ENCODE measurements at regions not wholly inside any gene's neighbourhood (a gene's known extent, or its start where the extent isn't known, plus 50 kb on each side); places are given as distances from the start of the nearest gene placed in this dataset.

DNA sequence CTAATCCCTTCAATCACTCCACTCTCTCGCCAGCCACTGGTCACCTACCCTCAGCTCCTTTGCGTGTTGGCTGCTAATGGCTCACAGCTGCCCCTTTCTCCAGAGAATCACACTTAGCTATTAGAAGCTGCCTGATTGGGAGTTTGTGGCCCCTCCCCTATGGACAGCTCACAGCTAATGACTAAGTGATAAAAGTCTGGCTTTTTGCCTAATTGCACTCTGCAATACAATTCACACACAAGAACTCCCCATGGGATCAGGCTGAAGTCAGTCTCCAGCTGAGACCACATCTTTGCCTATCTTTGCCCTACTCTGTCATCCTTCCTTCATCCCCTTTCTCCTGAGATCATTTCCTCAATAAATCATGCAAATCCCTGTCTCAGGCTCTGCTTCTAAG, 701.9 kb upstream of the RAB6C start:
- peak; percentile 7 for DNase-seq (ENCODE audit: low read depth, low spot score)

DNA sequence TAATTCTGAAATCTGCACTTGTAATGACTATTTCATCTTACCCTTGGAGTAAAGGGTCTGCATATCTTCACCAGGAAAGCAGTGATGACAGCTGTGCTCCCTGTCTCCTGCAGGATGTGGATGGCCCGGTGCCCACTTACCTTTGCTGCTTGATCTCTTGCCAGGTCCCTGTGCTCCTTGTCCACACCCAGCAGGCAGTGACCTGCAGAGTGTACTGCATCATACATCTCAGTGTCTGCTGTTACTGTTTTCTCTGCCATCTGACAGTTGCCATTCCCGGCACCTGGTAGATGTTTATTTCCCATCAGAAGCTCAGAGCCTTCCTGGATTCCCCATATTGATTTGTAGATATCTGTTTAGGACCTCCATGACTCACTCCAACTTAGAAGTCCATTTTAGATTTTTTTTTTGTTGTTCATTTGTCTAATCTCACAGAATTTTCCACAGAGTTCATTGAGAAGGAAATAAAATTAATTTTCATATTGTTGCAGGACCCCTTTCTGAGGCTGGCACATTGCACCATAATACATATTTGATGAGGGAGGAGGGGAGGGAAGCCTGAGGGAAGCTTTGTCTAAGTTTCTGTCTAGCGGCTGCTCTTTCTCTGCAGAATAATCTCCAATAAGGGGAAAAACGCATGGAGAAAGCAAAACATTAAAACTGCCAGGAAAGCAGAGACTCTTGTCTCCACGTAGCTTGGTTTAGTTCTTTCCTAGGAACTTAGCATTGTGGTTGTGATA, 697.5 kb upstream of the RAB6C start:
- no peak for DNase-seq (ENCODE audit: low read depth, low spot score)

DNA sequence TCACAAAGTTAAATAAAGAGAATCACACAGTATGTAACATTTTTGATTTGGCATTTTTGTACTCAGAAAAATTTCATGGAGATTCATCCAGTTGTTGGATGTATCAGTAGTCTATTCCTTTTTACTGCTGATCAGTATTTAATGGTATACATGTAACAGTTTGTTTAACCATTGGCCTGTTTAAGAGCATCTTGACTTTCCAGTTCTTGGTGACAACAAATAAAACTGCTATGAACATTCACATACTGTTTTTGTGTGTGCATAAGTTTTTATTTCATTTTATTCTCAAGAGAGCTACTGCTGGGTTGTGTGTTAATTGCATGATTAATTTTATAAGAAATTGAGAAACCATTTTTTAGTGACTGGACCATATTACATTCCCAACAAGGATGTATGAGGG, 694.5 kb upstream of the RAB6C start:
- no peak for DNase-seq (ENCODE audit: low read depth, low spot score)

DNA sequence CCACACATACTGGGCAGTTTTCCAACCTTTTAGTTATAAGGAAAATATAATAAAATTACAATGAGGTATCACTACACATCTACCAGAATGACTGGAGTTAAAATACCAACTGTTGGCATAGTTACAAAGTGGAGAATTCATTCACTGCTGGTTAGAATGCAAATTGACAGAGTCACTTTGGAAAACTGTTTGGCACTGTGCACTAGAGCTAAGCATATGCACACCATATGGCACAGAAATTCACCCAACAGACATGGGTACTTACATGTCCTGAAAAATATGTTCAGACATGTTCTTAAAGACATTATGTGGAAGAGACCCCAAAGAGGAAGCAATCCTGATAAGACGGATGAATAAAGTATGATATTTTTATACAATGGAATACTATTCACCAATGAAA, 686.1 kb upstream of the RAB6C start:
- no peak for DNase-seq (ENCODE audit: low read depth, low spot score)

DNA sequence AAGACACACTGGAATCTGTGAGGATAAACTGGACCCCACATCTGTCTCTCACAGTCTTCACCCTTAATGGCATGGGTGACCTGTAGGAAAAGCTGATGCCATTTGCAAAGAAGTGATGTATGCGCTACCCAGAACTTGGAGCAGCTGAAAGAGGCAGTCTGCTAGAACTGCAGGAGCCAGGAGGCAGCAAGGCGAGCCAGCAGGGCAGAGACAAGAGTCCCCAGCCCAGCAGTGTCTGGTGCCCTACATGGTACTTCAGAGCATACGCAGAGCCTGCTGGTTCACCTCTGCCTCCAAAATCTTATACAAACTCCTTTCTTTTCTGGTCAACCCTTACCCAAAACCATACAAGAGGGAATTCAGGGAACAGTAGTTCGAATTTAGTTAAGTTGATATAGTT, 683.1 kb upstream of the RAB6C start:
- DNase-seq (ENCODE audit: low read depth, low spot score) = no peak

DNA sequence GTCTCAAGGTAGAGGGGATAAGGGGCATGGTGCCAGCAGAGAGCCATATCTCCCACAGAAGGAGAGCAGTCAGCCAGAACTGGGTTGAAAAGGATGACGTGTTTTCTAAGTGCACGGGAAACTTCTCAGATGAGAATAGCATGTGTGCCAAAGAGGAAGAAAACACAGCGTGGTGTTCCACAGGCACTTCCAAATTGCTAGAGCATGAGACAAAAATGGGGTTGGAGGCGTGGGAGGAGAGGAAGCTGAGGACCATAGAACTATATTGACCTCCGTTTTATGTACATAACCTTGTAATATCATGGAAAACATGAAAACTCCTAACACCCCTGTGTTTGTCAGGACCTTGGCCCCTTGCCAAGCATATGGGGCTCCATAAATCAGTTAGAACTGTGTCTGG, 682.7 kb upstream of the RAB6C start:
- no peak for DNase-seq (ENCODE audit: low read depth, low spot score)

DNA sequence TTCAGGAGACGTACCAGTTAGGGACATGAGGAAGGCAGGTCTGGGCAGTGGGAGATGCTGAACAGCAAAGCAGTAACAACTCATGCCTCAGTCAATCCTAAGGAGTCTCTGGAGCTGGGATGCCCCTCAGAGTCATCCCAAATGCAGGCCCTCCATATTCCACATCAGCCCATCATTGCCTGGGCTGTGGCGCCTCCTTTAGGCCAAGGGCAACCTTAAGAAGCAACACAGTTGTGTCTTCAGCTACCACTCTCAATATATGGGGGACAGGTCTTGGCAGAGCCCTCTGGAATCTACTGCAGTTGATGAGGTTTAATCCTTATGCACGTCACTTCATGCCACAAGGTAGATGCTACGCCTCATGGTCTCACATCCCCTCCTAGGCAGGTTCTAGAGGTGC, 682.0 kb upstream of the RAB6C start:
- DNase-seq (ENCODE audit: low read depth, low spot score) = peak; percentile 18

DNA sequence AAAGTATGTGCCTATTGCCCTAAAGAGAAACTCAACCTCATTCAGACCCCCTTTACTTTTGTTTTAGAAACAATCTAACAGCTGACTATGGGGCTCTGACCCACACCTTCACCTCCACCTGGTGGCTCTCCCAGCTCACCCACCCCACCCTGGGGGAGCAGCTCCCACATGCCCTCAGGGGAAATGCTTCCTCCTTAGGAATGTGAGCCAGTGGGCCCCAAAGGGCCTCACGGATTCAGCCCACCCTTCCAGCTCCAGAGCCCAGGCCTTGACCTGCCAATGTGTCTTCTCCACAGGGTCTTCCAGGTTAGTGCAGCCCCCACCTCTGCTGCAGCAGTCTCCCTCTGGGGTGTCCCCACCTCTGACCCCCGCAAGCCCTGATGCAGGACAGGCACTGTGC, 680.1 kb upstream of the RAB6C start:
- no peak for DNase-seq (ENCODE audit: low read depth, low spot score)

DNA sequence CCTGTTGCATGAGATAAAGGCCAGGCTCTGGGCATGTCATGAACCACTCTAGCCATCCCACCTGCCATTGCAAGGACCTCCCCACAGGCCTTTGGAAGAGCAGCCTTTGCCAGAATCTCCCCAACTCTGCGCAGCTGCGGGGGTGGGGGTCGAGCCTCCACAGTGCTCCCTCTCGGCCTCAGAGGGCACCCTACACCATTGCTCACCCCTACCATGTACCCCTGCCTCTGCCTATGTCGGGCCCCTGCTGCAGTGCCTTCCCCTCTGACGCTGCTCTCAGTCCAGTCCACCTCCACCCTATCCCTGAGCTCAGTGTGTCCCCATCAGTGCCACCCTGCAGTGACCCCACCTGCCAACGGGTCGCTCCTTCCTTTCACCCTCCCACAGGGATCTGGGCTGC, 679.7 kb upstream of the RAB6C start:
- DNase-seq (ENCODE audit: low read depth, low spot score) = no peak

DNA sequence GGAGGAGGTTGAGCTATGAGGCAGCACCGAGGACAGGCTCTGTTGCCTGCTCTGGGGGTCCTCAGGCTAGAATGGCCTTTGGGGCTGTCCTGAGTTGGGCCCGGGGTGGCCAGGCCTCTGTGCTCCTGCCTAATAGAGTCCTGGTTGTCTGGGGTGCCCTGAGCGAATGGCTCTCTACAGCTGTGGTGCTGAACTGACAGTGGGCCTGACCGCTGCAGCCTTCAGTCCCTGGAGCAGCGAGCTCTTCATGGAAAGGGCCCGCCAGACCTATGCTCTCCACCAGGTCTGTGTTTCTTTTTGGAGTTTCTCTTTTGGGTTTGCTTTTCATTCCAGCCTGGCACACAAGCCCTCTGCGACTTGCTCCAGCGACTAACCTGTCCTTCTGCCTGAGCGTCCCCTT, 679.0 kb upstream of the RAB6C start:
- no peak for DNase-seq (ENCODE audit: low read depth, low spot score)

DNA sequence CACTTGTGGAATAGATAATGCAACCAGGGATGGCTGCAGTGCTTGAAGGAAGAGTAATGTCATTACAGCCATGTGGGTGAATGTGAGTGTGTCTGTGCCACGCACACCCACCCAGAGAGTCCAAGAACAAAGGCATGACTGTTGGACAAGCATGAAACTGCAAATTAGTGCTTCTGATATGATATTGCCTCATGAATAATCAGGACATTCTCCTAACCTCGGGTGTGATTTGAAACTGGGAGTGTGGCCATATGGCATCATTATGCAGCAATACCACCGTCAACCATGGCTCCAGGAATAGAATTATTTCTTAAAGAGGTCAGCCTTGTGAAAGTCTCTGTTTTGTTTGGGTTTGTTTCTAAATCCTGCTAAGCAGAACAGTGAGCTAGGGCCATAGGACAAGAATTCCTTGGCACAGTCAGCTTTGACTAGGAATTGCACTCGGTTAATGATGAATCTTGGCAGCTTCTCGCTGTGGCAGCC, 678.0 kb upstream of the RAB6C start:
- DNase-seq (ENCODE audit: low read depth, low spot score) = no peak

DNA sequence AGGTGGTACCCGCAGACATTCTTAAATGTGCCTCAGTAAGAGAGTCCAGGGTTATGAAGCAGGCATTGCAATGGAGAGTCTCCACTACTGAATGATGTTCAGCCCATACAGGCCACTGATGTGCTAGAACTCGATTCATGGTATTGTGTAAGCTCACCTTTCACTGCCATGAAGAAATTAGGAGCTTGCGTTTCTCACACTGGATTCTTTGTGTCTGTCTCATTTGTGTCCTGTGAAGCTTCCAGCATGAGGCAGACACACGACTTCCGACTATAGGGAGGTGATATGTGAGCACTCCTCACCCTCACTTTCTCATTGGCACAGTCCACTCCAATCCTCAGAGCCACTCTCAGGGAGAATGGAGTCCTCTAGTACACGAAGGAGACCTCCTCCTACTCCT, 677.4 kb upstream of the RAB6C start:
- DNase-seq (ENCODE audit: low read depth, low spot score) = no peak

DNA sequence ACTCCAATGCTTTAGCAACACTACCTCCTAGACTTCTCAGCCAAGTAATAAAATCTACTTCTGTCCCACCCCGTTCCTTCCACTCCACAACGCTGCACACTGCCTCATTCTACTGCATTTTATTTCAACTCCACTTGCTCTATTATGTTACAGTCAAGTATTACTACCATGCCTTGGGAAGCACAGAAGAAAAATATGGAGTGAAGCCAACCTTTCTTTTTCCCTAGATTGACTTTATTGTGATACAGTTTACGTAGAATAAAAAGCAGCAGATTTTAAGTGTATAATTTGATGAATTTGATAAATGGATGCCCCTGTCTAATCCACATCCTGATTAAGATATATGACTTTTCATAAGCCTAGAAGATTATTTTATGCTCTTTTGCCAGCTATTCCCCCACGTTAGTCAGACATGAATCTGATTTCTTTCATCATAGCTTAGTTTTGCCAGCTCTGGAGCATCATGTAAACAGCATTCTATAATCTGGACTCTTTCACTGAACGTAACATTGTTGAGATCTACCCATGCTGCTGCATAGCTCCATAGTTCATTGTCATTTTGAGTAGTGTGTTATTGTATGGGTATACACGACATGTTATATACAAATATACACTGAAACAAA, 676.8 kb upstream of the RAB6C start:
- no peak for DNase-seq (ENCODE audit: low read depth, low spot score)

DNA sequence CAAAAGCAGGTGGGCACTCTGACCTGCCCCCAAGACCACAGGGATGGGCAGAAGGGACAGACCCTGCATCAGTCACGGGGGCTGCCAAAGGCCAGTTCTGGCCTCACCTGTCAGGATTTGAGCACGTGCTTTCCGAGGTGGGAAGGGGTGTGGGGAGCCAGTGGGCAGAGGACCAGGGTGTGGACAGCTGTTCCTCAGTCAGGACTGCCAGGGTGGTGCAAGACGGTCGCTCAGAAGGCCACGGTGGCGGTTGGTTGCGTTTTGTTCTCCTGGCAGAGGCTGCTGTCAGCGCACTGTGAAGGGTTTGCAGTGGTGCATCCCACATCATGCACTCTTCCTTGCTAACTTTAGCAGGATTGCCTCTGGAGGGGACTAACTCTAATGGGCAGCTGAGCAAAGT, 665.3 kb upstream of the RAB6C start:
- DNase-seq (ENCODE audit: low read depth, low spot score) = no peak

DNA sequence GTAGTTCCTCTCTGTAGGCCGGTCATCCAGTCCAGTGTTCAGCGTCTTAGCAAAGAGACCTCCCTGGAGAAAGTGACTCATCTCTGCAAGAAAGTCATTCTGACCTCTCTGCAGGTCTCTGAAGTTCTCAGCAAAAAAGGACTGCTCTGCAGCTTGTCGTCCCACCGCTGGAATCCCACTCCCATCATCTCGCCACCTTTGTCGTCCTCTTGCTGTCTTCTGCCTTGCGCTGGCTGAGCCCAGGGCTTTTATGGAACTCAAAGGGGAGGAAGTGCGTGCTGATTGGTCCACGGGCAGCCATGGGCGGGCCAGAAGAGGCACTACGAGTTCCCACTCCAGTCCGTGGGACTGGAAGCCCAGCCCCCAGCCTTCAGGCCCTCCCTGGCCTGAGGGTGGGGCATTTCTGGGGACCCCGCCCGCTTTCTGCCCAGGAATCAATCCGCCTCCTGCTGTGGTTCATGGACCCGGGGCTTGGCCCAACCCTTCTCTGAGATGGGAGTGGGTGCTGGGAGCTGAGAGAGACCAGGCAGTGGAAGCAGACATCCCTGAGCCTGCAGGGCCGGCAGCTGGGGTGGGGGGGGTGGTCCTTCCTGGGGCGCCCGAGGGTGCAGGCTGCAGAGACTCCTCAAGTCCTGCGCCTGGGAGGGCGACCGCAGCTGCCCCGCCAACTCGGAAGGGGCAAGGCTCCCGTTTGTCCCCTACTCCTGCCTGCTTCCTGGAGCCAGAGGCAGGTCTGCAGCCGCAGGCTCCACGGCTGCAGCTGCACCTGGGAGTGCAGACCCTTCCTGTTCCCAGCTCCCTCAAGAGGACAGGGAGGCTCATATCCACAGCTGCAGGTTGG, 660.7 kb upstream of the RAB6C start:
- DNase-seq (ENCODE audit: low read depth, low spot score) = no peak

DNA sequence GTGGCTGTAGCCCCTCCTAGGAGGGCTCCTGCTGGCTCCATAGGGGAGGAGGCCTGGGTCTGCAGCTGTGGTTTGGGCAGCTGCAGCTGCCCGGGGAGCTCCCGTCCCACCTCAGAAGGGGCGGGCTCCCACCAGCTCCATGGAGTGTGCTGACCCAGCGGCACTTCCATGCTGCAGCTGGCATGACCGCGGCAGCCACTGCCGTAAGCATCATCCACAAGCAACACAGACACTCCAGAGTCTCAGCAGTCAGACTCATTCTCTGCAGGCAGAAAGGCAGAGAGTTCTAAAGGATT, 660.1 kb upstream of the RAB6C start:
- DNase-seq (ENCODE audit: low read depth, low spot score) = no peak

DNA sequence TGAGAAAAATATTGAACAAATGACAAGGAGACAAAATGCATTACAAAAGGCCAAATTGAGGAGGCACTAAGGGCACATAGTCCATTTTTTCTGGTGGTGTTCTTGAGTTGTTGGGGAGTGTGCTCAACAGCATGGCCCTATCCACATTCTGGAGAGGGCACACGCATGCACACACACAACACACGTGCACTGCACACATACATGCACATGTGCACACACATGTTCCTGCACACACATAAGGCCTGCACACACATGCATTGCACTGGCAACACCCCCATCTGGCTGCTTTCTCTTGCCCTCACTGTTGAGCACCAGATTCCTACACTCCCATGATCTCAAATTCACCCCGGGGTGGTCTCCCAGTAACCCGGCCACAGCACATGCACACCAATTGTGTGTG, 659.2 kb upstream of the RAB6C start:
- no peak for DNase-seq (ENCODE audit: low read depth, low spot score)

DNA sequence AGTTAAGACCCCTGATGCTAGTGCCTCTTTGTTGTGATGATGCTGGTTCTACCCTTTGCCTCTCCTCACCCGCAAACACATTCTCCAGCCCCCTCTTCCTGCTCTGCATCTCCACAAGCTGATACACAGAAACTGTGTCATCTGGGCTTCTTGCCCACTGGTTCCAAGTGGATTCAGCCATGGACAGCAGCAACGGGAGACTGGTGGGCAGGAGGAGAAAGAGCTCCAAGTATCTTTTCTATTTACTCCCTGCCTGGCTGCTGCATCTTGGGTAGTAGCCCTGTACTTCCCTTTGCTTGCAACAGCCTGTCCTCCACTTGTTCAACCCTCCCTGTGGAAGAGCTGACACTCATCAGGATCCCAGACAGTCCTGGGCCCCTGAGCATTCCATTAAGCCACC, 655.1 kb upstream of the RAB6C start:
- no peak for DNase-seq (ENCODE audit: low read depth, low spot score)

DNA sequence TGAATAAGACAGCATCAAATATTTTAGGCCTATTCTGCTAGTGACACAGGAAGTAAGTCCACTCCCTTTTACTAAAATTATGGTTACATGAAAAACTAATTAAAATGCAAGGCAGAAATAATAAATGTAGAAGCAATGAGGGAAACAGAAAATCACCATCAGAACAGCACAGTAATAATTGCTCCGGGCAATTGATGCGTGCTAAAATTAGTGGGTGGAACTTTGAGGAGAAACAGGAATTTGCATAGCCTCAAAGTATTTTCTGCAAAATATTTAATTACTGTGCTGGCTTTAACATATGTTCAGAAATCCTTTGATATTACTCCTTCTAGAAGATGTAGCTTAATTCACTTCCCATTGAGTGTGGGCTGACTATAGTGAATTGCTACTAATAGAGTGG, 654.3 kb upstream of the RAB6C start:
- DNase-seq (ENCODE audit: low read depth, low spot score) = no peak

DNA sequence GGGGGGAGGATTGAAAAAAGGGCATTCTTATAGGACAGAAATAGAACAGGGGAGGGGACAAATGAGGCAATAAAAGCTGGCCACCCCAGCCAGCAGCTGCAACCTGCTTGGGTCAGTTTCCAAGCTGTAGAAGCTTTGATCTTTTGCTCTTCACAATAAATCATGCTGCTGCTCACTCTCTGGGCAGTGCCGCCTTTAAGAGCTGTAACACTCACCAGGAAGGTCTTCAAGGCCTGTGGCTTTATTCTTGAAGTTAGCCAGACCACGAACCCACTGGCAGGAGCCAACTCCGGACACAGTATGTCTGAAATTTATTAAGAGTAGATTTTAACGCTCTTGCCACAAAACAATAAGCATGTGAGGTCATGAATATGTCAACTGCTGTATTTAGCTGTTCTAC, 649.9 kb upstream of the RAB6C start:
- no peak for DNase-seq (ENCODE audit: low read depth, low spot score)

DNA sequence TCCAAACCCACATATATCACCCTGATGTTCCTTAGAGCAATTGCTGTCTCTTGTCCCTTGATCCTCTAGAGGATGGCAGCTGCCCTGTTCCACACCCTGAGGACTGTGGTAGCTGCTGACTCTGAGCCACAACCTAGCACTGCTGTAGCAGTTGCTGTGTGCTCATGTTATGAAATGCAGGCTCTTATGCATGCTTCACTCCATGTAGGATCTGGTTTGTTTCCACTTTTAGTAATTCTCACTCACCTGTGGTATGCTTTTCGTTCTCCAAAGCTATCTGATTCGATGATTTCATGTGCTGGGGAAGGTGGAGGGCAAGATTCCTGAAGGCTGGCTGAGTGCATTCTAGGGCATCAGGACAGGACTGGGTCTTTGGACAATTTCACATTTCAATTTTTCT, 649.0 kb upstream of the RAB6C start:
- DNase-seq (ENCODE audit: low read depth, low spot score) = no peak

DNA sequence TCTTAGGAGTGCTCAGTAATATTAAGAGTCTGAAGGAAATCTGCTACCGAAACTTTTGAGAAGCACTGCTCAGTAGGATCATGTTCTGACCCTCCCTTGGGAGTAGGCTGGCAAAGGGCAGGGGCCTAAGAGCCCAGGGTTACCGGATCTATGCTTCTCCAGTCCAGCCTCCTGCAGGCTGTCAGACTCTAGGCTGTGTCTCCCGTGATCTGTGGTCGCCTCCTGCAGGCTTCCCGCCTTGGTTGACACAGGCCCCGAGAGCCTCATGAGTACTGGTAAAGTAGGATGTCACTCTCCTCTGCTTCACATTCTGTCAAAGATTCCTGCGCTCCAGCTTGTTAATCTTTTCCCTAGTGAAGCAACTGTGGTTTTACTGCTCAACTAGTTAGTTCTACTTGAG, 647.8 kb upstream of the RAB6C start:
- DNase-seq (ENCODE audit: low read depth, low spot score) = peak; percentile 27

DNA sequence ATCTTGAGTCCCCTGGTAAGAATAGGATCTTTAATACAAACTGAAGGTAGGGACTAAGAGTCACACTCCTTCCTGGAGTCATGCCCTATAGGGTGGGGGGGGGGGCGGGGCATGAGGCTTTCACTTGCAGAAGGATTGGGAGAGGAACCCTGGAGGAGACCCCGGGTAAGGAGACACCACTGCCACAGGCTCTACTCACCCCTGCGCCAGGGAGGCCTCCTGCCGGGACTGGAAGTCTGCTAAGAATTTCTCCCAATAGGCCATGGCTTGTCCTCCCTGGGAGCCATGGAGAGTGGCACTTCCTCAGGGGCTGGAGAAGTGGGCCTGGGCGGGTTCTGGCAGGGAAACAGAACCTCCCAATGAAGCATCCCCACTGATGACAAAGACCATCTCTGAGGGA, 645.3 kb upstream of the RAB6C start:
- no peak for DNase-seq (ENCODE audit: low read depth, low spot score)
